ENCODE measurements at regions not wholly inside any gene's neighbourhood (a gene's known extent, or its start where the extent isn't known, plus 50 kb on each side); places are given as distances from the start of the nearest gene placed in this dataset.

GRCh38 chr6:24010133-24010532 lies 115.9 kb upstream of the NRSN1 start:
- WGBS (ENCODE audit: extremely low coverage, insufficient read length, low lambda C conversion rate), result no CpG with 5 or more reads among the region's 3 CpGs
- no peaks in the 10 kb centered on the region for H3K9me3 ChIP-seq (ENCODE audit: control insufficient read depth, low read depth, low read length)
- no peak overlapping the region for H2AFZ ChIP-seq (ENCODE audit: low read length)
- Mint-ChIP-seq H3K4me1 (no peaks in the 10 kb centered on the region), H3K27me3 (ENCODE audit: low read depth) (no peaks in the 10 kb centered on the region), H3K27ac (no peak overlapping the region), H3K9me3 (peaks cover 9 to 16% of the 10 kb centered on the region in 2 experiments; a peak in 3 of 5 replicates), H3K36me3 (ENCODE audit: insufficient read depth in 1 of 3, low read depth in 3 of 3) (peaks cover 0 to 18% (median 2%) of the 10 kb centered on the region in 3 experiments; a peak in 3 of 7 replicates), H3K4me3 (no peak overlapping the region)
- no peak overlapping the region for H2BK12ac ChIP-seq (ENCODE audit: insufficient read length, low read depth, low read length)
- no peak overlapping the region for H2BK15ac ChIP-seq (ENCODE audit: low read depth, low read length)
- H3K4me1 ChIP-seq (ENCODE audit: insufficient read depth, low read length), result no peaks in the 10 kb centered on the region
- no peak overlapping the region for H3K14ac ChIP-seq (ENCODE audit: insufficient read depth, low read length)
- H3K4me2 ChIP-seq (ENCODE audit: insufficient read depth, insufficient read length, low read length), result no peak overlapping the region
- no peak overlapping the region for H3K9ac ChIP-seq (ENCODE audit: extremely low read depth, insufficient read length, low read length)
- no peak overlapping the region for H2BK20ac ChIP-seq (ENCODE audit: low read depth, low read length, poor library complexity, severe bottlenecking)
- H3K27me3 ChIP-seq (ENCODE audit: insufficient read depth, low read length), result no peaks in the 10 kb centered on the region
- H3T11ph ChIP-seq (ENCODE audit: low read length), result no peak overlapping the region
- no peak for DNase-seq
- no peaks in the 10 kb centered on the region for H4K20me1 ChIP-seq (ENCODE audit: control insufficient read depth, insufficient read depth, insufficient read length)
- H4K5ac ChIP-seq (ENCODE audit: insufficient read length, low read depth, low read length), result no peak overlapping the region
- no peaks in the 10 kb centered on the region for H3K79me1 ChIP-seq (ENCODE audit: insufficient read depth, low read depth, low read length, poor library complexity, severe bottlenecking)
- no peak overlapping the region for H3K18ac ChIP-seq (ENCODE audit: insufficient read length, low read depth, low read length)
- no peak overlapping the region for H4K8ac ChIP-seq (replicated peaks; ENCODE audit: insufficient read length, low read depth, low read length)
- no peak overlapping the region for H3K23ac ChIP-seq (ENCODE audit: insufficient read length, low read depth, low read length)
- TF ChIP-seq CTCF (conservative IDR thresholded peaks at IDR 0.05), result no peak
- H3K79me2 ChIP-seq (ENCODE audit: insufficient read depth, low read length), result no peaks in the 10 kb centered on the region
- no peak overlapping the region for H2BK120ac ChIP-seq (ENCODE audit: low read depth, low read length, poor library complexity, severe bottlenecking)
- no peak overlapping the region for H3K4ac ChIP-seq (ENCODE audit: low read depth, low read length)
- no peaks in the 10 kb centered on the region for H3K23me2 ChIP-seq (ENCODE audit: insufficient read length, low read depth, low read length, poor library complexity, severe bottlenecking)
- H2AK5ac ChIP-seq (ENCODE audit: insufficient read length, low read length), result no peak overlapping the region
- no peak overlapping the region for H2BK5ac ChIP-seq (ENCODE audit: insufficient read length, low read length)
- H3K56ac ChIP-seq (ENCODE audit: insufficient read length, low read depth, low read length), result no peak overlapping the region
- no peak overlapping the region for H4K91ac ChIP-seq (ENCODE audit: insufficient read length, low read depth, low read length)
- H3K27ac ChIP-seq (ENCODE audit: insufficient read length, low read depth, low read length), result no peak overlapping the region
